HEK293 (cell line): ENCODE measurements at regions not wholly inside any gene's neighbourhood (a gene's known extent, or its start where the extent isn't known, plus 50 kb on each side); places are given as distances from the start of the nearest gene placed in this dataset.

Source experiments
- HOXD13 ChIP-seq: sonication (generic); formaldehyde crosslinking; IDR thresholded peaks from 2 replicates; pipeline ENCODE4 v1.8.0; 2022; ENCODE audit warnings: missing genetic modification reagents, borderline replicate concordance
- KLF16 ChIP-seq: fragments of 450-650 bp; formaldehyde crosslinking; IDR thresholded peaks from 2 replicates; pipeline ENCODE4 v1.5.1; 2017; ENCODE audit warnings: missing biosample characterization, missing genetic modification characterization
- TCF7L2 ChIP-seq: IDR thresholded peaks from 2 replicates; pipeline ENCODE4 v1.6.1; 2011; ENCODE audit warnings: low read depth, mild to moderate bottlenecking, inconsistent platforms, low read length, moderate library complexity, borderline replicate concordance
- ZNF138 ChIP-seq: fragments of 450-650 bp; formaldehyde crosslinking; IDR thresholded peaks from 2 replicates; pipeline ENCODE4 v1.5.1; 2016; ENCODE audit warnings: missing biosample characterization, missing genetic modification characterization, borderline replicate concordance
- ZNF146 ChIP-seq: fragments of 450-650 bp; formaldehyde crosslinking; IDR thresholded peaks from 2 replicates; pipeline ENCODE4 v1.5.1; 2016; ENCODE audit warnings: missing biosample characterization, missing genetic modification characterization
- ZNF239 ChIP-seq: fragments of 450-650 bp; formaldehyde crosslinking; IDR thresholded peaks from 2 replicates; pipeline ENCODE4 v1.5.1; 2016; ENCODE audit warnings: missing biosample characterization, missing genetic modification characterization
- ZNF37A ChIP-seq: fragments of 450-650 bp; IDR thresholded peaks from 2 replicates; pipeline ENCODE4 v1.5.1; 2018; ENCODE audit warnings: missing biosample characterization, missing genetic modification characterization
- ZNF629 ChIP-seq: fragments of 450-650 bp; formaldehyde crosslinking; IDR thresholded peaks from 2 replicates; pipeline ENCODE4 v1.5.1; 2017; ENCODE audit warnings: missing biosample characterization, missing genetic modification characterization
- TF ChIP-seq, protein P1 (sequence below): fragments of 450-650 bp; formaldehyde crosslinking; IDR thresholded peaks from 2 replicates; pipeline ENCODE4 v1.5.1; 2016; ENCODE audit warnings: missing biosample characterization, missing genetic modification characterization
- TF ChIP-seq, protein P2 (sequence below): fragments of 450-650 bp; formaldehyde crosslinking; IDR thresholded peaks from 2 replicates; pipeline ENCODE4 v1.5.1; 2016; ENCODE audit warnings: missing biosample characterization, missing genetic modification characterization
- TF ChIP-seq, protein P3 (sequence below): fragments of 450-650 bp; formaldehyde crosslinking; IDR thresholded peaks from 2 replicates; pipeline ENCODE4 v1.5.1; 2016; ENCODE audit warnings: missing biosample characterization, missing genetic modification characterization
- TF ChIP-seq, protein P4 (sequence below): fragments of 450-650 bp; formaldehyde crosslinking; IDR thresholded peaks from 2 replicates; pipeline ENCODE4 v1.5.1; 2016; ENCODE audit warnings: missing biosample characterization, missing genetic modification characterization

DNA sequence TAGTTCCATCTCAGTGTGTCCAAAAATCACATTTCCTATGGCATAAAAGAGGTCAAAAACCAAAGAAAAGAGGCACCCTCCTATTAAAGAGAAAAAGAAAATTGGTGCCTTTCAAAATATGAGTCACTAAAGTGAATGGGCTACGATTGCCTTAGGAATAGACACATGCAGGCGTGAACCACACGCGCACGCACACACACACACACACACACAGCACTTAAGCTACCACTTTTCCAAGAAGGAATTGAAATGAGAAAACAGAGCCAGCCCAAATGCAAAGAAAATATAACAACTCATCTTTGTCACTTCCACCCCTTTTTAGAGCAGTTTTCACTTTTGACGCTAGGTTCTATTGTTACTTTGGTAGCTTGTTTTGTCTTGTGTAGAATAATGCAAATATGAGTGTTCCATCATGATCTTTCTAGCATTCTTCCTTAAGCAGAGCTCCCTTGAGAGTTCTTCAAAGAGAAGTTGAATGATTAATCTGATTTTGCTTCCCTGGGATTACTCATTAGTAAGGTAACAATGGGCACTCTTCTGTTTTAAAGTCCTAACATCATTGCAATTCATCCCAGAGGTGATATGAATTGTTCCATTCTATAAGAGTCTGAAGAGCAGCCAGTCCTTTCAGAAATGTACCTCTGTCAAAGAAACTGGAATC lies 239.2 kb upstream of the GNPDA2 start:
- TF ChIP-seq, protein P1, sequence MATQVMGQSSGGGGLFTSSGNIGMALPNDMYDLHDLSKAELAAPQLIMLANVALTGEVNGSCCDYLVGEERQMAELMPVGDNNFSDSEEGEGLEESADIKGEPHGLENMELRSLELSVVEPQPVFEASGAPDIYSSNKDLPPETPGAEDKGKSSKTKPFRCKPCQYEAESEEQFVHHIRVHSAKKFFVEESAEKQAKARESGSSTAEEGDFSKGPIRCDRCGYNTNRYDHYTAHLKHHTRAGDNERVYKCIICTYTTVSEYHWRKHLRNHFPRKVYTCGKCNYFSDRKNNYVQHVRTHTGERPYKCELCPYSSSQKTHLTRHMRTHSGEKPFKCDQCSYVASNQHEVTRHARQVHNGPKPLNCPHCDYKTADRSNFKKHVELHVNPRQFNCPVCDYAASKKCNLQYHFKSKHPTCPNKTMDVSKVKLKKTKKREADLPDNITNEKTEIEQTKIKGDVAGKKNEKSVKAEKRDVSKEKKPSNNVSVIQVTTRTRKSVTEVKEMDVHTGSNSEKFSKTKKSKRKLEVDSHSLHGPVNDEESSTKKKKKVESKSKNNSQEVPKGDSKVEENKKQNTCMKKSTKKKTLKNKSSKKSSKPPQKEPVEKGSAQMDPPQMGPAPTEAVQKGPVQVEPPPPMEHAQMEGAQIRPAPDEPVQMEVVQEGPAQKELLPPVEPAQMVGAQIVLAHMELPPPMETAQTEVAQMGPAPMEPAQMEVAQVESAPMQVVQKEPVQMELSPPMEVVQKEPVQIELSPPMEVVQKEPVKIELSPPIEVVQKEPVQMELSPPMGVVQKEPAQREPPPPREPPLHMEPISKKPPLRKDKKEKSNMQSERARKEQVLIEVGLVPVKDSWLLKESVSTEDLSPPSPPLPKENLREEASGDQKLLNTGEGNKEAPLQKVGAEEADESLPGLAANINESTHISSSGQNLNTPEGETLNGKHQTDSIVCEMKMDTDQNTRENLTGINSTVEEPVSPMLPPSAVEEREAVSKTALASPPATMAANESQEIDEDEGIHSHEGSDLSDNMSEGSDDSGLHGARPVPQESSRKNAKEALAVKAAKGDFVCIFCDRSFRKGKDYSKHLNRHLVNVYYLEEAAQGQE (tag by site-specific recombination) = no peak
- TF ChIP-seq, protein P2, sequence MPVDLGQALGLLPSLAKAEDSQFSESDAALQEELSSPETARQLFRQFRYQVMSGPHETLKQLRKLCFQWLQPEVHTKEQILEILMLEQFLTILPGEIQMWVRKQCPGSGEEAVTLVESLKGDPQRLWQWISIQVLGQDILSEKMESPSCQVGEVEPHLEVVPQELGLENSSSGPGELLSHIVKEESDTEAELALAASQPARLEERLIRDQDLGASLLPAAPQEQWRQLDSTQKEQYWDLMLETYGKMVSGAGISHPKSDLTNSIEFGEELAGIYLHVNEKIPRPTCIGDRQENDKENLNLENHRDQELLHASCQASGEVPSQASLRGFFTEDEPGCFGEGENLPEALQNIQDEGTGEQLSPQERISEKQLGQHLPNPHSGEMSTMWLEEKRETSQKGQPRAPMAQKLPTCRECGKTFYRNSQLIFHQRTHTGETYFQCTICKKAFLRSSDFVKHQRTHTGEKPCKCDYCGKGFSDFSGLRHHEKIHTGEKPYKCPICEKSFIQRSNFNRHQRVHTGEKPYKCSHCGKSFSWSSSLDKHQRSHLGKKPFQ (tag by site-specific recombination) = no peak
- TF ChIP-seq, protein P3, sequence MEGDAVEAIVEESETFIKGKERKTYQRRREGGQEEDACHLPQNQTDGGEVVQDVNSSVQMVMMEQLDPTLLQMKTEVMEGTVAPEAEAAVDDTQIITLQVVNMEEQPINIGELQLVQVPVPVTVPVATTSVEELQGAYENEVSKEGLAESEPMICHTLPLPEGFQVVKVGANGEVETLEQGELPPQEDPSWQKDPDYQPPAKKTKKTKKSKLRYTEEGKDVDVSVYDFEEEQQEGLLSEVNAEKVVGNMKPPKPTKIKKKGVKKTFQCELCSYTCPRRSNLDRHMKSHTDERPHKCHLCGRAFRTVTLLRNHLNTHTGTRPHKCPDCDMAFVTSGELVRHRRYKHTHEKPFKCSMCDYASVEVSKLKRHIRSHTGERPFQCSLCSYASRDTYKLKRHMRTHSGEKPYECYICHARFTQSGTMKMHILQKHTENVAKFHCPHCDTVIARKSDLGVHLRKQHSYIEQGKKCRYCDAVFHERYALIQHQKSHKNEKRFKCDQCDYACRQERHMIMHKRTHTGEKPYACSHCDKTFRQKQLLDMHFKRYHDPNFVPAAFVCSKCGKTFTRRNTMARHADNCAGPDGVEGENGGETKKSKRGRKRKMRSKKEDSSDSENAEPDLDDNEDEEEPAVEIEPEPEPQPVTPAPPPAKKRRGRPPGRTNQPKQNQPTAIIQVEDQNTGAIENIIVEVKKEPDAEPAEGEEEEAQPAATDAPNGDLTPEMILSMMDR (tag by site-specific recombination) = no peak
- TF ChIP-seq KLF16 (no peak), ZNF138 (tag by site-specific recombination) (no peak), HOXD13 (CRISPR knock-in tag) (no peak), ZNF239 (tag by site-specific recombination) (no peak), ZNF37A (tag by site-specific recombination) (no peak), TCF7L2 (no peak), ZNF146 (tag by site-specific recombination) (no peak), ZNF629 (tag by site-specific recombination) (no peak)
- TF ChIP-seq, protein P4, sequence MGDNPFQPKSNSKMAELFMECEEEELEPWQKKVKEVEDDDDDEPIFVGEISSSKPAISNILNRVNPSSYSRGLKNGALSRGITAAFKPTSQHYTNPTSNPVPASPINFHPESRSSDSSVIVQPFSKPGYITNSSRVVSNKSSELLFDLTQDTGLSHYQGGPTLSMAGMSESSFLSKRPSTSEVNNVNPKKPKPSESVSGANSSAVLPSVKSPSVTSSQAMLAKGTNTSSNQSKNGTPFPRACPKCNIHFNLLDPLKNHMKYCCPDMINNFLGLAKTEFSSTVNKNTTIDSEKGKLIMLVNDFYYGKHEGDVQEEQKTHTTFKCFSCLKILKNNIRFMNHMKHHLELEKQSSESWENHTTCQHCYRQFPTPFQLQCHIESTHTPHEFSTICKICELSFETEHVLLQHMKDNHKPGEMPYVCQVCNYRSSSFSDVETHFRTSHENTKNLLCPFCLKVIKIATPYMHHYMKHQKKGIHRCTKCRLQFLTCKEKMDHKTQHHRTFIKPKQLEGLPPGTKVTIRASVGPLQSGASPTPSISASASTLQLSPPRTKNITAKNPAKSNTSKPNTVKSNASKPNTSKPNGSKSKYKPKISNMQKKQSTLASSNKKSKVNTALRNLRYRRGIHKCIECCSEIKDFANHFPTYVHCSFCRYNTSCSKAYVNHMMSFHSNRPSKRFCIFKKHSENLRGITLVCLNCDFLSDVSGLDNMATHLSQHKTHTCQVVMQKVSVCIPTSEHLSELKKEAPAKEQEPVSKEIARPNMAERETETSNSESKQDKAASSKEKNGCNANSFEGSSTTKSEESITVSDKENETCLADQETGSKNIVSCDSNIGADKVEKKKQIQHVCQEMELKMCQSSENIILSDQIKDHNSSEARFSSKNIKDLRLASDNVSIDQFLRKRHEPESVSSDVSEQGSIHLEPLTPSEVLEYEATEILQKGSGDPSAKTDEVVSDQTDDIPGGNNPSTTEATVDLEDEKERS = no peak
